B cell (primary cell): ENCODE measurements at regions not wholly inside any gene's neighbourhood (a gene's known extent, or its start where the extent isn't known, plus 50 kb on each side); places are given as distances from the start of the nearest gene placed in this dataset.

Experiments used
- CTCF ChIP-seq: fragments of 200-600 bp; IDR thresholded peaks from one replicate; pipeline ENCODE4 v1.8.0; 2022; ENCODE audit warnings: antibody characterized with exemption, mild to moderate bottlenecking
- EZH2 ChIP-seq: IDR thresholded peaks from 2 replicates; pipeline ENCODE4 v1.6.1; 2012; ENCODE audit warnings: borderline replicate concordance, low read depth, mild to moderate bottlenecking, moderate library complexity, low read length; ENCODE audit not compliant: insufficient read depth, poor library complexity, severe bottlenecking

- TF ChIP-seq CTCF: no peak
- no peak for TF ChIP-seq EZH2
Observed at GRCh38 chr1:194164755-194165154, 978.3 kb upstream of the B3GALT2 start.
